ENCODE measurements at regions not wholly inside any gene's neighbourhood (a gene's known extent, or its start where the extent isn't known, plus 50 kb on each side); places are given as distances from the start of the nearest gene placed in this dataset.

DNA sequence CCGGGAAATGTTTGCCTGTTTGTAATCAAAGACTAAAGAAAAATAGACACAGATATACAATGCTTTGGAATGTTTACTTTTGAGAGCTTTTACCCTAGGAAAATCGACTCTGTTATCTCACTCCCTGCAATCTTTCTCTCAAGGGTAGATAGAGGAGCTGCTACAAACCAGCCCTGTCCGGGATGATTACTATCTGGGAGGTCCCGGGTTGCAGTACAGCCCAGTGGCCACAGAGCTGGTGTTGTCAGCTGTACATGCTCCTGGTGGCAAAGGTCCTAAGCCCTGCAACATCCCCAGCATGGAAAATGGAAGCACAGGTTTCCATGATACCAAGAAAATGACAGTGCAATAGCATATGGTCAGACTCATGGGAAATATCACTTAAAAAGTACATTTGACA, 570.5 kb upstream of the SOX11 start:
- H3K27me3 ChIP-seq (replicated peaks; ENCODE audit: insufficient read depth): no peaks in the 10 kb centered on the region
- H3K4me3 ChIP-seq: no peak overlapping the region
- no peaks in the 10 kb centered on the region for H3K36me3 ChIP-seq
- H3K9me3 ChIP-seq: no peaks in the 10 kb centered on the region
- DNase-seq (ENCODE audit: low spot score) (no peak), ATAC-seq (ENCODE audit: insufficient number of reproducible peaks, low FRiP score, low read depth) (no peak)
- TF ChIP-seq, protein P1, sequence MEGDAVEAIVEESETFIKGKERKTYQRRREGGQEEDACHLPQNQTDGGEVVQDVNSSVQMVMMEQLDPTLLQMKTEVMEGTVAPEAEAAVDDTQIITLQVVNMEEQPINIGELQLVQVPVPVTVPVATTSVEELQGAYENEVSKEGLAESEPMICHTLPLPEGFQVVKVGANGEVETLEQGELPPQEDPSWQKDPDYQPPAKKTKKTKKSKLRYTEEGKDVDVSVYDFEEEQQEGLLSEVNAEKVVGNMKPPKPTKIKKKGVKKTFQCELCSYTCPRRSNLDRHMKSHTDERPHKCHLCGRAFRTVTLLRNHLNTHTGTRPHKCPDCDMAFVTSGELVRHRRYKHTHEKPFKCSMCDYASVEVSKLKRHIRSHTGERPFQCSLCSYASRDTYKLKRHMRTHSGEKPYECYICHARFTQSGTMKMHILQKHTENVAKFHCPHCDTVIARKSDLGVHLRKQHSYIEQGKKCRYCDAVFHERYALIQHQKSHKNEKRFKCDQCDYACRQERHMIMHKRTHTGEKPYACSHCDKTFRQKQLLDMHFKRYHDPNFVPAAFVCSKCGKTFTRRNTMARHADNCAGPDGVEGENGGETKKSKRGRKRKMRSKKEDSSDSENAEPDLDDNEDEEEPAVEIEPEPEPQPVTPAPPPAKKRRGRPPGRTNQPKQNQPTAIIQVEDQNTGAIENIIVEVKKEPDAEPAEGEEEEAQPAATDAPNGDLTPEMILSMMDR (IDR thresholded peaks at IDR 0.05): no peak
- H3K27ac ChIP-seq: no peak overlapping the region
- H3K4me1 ChIP-seq (ENCODE audit: control insufficient read depth in 1 of 2, low read depth in 2 of 2): no peaks in the 10 kb centered on the region

DNA sequence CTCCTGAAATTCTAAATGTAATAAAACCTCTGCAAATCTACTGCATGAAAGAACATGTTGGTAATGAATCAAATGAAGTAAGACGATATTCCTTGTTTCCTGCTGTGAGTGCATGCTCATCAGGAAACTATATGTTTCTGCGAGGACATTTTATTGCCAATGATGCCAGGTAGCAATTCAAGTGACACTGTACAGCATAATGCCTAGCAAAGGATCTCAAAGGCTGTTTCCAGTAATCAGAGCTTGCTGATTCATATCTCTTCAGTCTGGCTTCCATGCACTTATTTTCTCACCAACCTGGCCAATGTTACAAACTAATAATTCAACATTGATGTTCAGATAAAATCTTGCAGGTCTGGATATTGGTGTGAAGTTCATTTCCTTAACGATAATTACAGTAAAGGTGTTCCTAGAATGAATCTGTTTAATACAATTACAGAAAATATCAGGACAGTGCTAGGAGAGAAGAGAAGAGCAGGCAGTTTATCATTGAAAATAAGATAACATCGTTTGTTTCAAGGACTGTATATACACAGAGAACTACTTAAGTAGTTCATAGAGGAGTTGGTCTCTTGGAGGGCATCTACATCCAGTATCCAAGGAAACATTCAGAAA, 568.5 kb upstream of the SOX11 start:
- TF ChIP-seq, protein P1 (IDR thresholded peaks at IDR 0.05): no peak
- ATAC-seq (ENCODE audit: insufficient number of reproducible peaks, low FRiP score, low read depth) (no peak), DNase-seq (ENCODE audit: low spot score) (no peak)
- Histone ChIP-seq H3K4me1 (ENCODE audit: control insufficient read depth in 1 of 2, low read depth in 2 of 2) (no peaks in the 10 kb centered on the region), H3K27ac (no peak overlapping the region), H3K36me3 (no peaks in the 10 kb centered on the region), H3K4me3 (no peak overlapping the region), H3K9me3 (no peaks in the 10 kb centered on the region), H3K27me3 (replicated peaks; ENCODE audit: insufficient read depth) (no peaks in the 10 kb centered on the region)

DNA sequence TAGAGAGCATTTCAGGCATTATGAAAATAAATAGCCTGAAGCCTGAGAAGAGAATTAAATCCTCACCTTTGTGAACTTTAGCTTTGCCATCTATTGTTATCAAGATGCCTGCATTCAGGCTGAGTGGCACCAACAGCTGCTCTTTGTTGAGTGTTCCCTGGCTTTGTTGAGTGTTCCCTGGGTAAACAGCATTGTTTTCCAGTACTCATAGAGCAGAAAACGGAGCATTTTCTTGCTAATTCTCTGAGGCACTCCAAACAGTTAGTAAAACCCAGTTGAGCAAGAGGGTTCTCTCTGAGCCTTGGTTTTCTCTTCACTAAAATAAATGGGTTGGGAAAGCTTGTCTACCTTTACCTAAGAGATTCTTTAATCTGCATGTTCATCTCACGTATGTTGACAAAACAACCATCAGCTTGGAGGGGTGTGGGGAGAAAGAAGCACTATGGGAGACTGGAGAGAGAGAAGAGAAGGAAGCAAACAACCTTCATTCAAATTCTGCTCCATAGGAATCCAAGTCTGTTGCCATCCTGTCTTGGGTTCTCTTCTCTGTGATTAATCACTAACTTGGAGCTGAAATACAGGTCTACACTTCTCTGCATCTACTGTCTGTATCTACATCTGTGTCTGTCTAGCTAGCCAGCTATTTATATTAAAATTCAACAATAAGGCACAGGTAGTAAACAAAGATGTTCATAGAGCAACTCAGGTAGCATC, 567.0 kb upstream of the SOX11 start:
- TF ChIP-seq, protein P1 (IDR thresholded peaks at IDR 0.05): no peak
- Histone ChIP-seq H3K9me3 (no peaks in the 10 kb centered on the region), H3K36me3 (no peaks in the 10 kb centered on the region), H3K4me3 (no peak overlapping the region), H3K4me1 (ENCODE audit: control insufficient read depth in 1 of 2, low read depth in 2 of 2) (no peaks in the 10 kb centered on the region), H3K27ac (no peak overlapping the region), H3K27me3 (replicated peaks; ENCODE audit: insufficient read depth) (no peaks in the 10 kb centered on the region)
- no peak for ATAC-seq (ENCODE audit: insufficient number of reproducible peaks, low FRiP score, low read depth)
- no peak for DNase-seq (ENCODE audit: low spot score)

DNA sequence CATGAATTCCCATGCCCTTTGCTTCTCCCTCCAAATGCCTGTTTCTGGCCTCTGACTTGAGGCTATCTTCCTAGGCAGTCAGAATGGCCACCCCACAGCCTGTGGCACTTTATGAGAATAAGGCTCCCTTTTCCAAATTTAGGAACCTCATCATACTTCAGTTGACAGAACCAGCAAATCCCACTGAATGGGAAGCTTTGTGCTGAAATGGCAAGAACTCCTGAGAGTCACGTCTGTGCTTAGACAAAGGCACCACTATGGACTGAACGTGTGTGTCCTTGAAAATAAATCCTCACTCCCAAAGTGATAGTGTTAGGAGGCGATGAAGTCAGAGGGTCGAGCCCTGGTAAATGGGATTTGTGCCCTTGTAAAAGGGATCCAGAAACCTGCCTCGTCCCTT, 559.9 kb upstream of the SOX11 start:
- ATAC-seq (ENCODE audit: insufficient number of reproducible peaks, low FRiP score, low read depth) (no peak), DNase-seq (ENCODE audit: low spot score) (no peak)
- H3K4me3 ChIP-seq: no peak overlapping the region
- TF ChIP-seq, protein P1 (IDR thresholded peaks at IDR 0.05): no peak
- H3K27me3 ChIP-seq (replicated peaks; ENCODE audit: insufficient read depth): no peaks in the 10 kb centered on the region
- H3K4me1 ChIP-seq (ENCODE audit: control insufficient read depth in 1 of 2, low read depth in 2 of 2): no peaks in the 10 kb centered on the region
- no peak overlapping the region for H3K27ac ChIP-seq
- no peaks in the 10 kb centered on the region for H3K36me3 ChIP-seq
- H3K9me3 ChIP-seq: no peaks in the 10 kb centered on the region

DNA sequence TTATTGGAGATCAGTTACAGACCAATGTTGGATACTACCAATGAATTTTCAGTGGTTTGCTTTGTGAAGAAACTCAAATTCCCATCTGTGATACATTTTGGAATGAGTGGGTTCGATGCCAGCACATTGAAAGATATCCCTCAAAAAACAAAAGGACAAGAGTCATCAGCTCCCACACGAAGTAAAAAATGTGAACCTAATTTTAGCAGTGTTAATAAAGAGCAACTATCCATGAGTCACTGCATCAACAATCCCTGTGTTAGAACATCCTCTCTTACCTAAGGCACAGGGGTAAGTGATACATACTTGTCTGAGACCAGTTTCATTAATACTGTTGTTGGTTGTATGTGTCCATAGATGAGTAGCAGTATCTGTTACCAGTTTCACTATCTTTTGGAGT, 551.8 kb upstream of the SOX11 start:
- H3K27ac ChIP-seq: no peak overlapping the region
- no peak overlapping the region for H3K4me3 ChIP-seq
- no peaks in the 10 kb centered on the region for H3K4me1 ChIP-seq (ENCODE audit: control insufficient read depth in 1 of 2, low read depth in 2 of 2)
- no peaks in the 10 kb centered on the region for H3K36me3 ChIP-seq
- TF ChIP-seq, protein P1 (IDR thresholded peaks at IDR 0.05): no peak
- H3K27me3 ChIP-seq (replicated peaks; ENCODE audit: insufficient read depth): no peaks in the 10 kb centered on the region
- no peaks in the 10 kb centered on the region for H3K9me3 ChIP-seq
- ATAC-seq (ENCODE audit: insufficient number of reproducible peaks, low FRiP score, low read depth) (no peak), DNase-seq (ENCODE audit: low spot score) (no peak)

Data from thoracic aorta (tissue), 2 donors.